AG09309 (cell line): ENCODE measurements at regions not wholly inside any gene's neighbourhood (a gene's known extent, or its start where the extent isn't known, plus 50 kb on each side); places are given as distances from the start of the nearest gene placed in this dataset.

Source experiments
- DNase-seq: peaks from one replicate; pipeline ENCODE4 v3.0.0-alpha.2; 2010; ENCODE audit warnings: low read depth
- H3K4me3 ChIP-seq: 2 replicates; pipeline ENCODE4 v1.5.1; 2011; ENCODE audit warnings: mild to moderate bottlenecking, low read depth, low read length, moderate library complexity; ENCODE audit not compliant: control insufficient read depth
- TF ChIP-seq, protein P1 (sequence below): IDR thresholded peaks from 2 replicates; pipeline ENCODE4 v1.5.1; 2011; ENCODE audit warnings: mild to moderate bottlenecking, low read depth, low read length, inconsistent platforms; ENCODE audit not compliant: insufficient read depth, control insufficient read depth; ENCODE audit errors: missing control alignments

DNA sequence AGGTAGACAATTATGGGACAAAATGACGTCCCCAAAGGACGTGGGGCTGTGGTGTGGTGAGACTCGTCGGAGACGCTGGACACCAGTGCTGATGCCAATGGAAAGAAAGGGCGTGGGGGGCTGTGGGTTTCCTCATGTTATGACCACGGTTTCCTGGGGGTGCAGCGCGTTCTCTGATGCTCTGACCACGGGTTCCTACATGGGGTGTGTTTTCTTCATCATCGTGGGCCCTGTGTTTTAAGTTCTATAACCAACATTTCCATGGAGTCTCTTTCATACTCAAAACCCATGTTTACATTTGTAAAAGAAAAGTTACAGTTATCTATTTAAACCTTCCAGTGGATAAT is 141.6 kb downstream of the RTP5 start:
- H3K4me3 ChIP-seq: no peak overlapping the region
- TF ChIP-seq, protein P1, sequence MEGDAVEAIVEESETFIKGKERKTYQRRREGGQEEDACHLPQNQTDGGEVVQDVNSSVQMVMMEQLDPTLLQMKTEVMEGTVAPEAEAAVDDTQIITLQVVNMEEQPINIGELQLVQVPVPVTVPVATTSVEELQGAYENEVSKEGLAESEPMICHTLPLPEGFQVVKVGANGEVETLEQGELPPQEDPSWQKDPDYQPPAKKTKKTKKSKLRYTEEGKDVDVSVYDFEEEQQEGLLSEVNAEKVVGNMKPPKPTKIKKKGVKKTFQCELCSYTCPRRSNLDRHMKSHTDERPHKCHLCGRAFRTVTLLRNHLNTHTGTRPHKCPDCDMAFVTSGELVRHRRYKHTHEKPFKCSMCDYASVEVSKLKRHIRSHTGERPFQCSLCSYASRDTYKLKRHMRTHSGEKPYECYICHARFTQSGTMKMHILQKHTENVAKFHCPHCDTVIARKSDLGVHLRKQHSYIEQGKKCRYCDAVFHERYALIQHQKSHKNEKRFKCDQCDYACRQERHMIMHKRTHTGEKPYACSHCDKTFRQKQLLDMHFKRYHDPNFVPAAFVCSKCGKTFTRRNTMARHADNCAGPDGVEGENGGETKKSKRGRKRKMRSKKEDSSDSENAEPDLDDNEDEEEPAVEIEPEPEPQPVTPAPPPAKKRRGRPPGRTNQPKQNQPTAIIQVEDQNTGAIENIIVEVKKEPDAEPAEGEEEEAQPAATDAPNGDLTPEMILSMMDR: no peak
- no peak for DNase-seq

DNA sequence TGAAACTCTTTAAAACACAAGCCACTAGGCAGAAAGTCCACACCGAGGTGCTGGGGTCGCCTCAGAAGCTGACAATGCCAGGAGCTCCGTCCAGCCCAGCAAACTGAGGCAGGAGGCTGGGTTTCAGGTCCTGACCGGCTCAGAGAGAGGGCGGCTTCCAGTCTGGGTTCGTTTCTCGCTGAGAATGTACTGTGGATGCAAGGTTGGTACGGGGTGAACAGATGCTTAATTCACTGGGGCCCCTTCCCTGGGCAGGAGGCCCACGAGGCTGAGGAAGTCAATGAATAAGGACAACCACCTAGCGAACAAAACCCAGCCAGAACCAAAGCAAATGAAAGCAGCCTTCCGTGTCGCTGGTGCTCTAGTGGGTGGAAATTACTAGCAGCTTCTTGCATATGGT is 142.0 kb downstream of the RTP5 start:
- no peak for DNase-seq
- TF ChIP-seq, protein P1: no peak
- H3K4me3 ChIP-seq: no peak overlapping the region

DNA sequence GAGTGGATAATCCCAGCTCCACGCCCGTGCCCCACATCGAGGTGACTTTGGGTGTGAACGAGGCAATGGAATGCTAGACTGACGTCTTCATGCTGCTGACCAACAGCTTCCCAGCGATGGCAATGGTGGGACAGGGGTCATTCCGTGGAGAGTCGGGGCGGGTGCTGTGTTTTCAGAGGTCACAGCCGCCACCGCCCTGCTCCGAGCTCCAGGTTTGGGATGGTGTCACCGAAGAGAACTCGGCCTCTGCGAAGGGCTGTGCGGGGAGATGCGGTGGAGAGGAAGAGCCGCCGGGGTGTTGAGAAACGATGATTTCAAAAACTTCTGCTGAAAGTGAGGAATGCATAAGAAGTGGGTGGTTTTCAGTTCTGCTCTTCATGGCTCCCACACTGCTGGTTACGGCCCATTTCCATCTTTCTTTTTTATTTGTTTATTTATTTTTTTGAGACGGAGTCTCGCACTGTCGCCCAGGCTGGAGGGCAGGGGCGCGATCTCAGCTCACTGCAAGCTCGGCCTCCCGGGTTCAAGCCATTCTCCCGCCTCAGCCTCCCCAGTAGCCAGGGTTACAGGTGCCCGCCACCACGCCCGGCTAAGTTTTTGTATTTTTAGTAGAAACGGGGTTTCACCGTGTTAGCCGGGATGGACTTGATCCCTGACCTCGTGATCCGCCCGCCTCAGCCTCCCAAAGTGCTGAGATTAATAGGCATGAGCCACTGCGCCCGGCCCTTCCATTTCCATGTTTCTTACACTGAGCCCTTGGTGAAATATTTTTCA is 142.6 kb downstream of the RTP5 start:
- no peak overlapping the region for H3K4me3 ChIP-seq
- TF ChIP-seq, protein P1: no peak
- DNase-seq: no peak

DNA sequence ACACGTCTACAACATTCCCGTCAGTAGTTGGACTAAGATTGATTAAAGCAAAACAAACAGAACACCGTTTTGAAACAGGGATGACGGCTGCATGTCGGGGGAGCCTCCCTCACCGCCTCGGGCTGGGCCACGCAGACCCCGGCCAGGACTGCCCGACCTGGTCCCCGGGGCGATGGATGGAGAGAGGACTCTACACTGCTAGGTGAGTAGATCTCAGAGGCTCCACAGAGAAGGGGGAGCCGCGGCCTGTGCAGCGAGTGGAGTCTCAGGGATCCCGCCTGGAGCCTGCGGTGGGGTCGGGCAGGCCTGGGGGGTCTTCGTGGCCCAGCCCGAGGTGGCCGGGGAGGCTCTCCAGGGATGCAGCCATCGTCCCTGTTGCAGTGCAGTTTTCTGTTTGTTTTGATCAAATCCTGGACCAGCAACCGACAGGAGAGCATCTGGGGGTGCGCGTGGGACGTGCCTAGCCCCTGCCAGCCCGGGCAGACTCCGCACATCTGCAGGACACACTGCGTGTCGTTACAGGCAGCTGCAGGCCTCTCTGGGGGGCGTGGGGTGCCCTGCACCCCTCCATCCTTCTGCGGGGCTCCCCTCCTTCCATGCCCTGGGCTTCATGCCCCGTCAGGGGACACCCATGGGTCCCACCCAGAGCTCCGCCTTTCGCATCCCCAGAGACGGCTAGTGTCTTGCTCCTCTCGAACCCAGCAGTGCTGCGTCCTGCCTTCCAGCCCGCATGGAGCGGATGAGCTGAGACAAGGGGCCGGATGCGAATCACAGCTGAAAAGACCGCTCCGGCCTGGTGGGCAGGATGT is 143.6 kb downstream of the RTP5 start:
- TF ChIP-seq, protein P1: no peak
- no peak for DNase-seq
- no peak overlapping the region for H3K4me3 ChIP-seq

DNA sequence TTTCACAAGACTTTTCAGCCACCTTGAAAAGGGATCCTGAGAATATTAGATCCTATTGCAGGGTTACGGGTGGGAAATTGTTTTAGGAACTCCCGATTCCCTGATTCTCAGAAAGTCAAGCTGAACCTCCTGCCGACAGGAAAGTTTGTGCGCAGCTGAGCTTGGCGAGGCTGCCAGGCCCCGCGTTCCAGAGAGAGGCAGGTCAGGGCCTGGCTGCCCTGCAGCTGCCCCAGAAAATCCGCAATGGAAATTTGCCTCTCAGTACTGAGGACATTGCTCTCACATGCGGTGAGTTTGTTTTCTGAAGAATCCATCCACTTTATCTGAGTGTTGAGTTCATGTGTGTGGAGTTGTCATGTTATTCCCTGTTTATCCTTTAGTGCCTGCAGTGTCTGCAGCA is 144.2 kb downstream of the RTP5 start:
- TF ChIP-seq, protein P1: no peak
- no peak for DNase-seq
- H3K4me3 ChIP-seq: no peak overlapping the region

DNA sequence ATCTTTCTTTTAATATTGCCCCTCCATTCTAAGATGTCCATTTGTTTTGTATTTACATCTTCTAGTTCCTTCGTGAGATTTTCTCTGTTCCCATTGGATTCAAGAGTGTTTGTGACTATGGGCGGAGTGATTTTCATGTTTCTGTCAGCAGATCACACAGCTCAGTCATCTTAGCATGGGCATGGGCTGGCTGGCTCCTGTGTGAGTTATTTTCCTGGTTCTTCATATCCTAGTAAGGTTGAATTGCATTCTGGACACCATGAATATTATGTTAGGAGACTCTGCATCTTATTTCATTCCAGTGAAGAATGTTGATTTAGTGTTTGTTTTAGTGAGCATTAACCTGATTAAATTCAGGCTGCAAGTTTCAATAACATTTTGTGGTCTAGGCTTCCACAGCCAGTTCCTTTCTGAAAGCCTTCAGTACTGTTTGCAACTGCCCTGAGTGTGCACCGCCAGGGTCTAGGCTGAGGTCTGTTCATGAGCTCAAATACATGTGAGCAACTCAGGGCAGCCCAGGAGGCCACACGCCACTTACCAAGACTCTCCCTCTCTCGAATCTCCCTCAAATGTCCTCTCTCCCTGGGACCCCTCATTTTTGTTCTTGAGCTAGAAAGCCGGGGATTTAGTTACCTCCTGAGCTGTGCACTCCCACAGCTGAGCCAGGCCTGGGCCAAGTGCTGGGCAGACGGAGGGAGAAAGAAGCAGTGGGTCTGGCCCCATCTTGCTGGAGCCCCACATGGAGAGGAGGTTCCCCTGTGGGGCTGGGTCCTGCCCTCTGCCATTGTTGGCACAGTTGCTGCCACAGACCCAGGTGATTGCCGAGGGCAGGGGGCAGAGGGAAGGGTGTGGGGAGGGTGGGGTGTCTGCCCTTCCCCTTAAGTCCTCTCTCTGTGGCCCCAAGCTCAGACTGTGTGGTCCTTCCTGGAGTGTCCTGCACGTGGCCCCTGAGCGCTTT is 145.9 kb downstream of the RTP5 start:
- TF ChIP-seq, protein P1: no peak
- DNase-seq: no peak
- no peak overlapping the region for H3K4me3 ChIP-seq
